HL-60 (cell line): ENCODE measurements at regions not wholly inside any gene's neighbourhood (a gene's known extent, or its start where the extent isn't known, plus 50 kb on each side); places are given as distances from the start of the nearest gene placed in this dataset.

ENCODE experiments used
- DNase-seq, 2 experiments: peaks; one replicate each; pipeline ENCODE4 v3.0.0-alpha.2; 2010 to 2020; ENCODE audit warnings: low read depth in 1 of 2, low spot score in 1 of 2
- H3K27ac ChIP-seq: fragments of 250-450 bp; sonication (Bioruptor Pico); replicated peaks from 2 replicates; pipeline ENCODE4 v1.5.1; 2020; ENCODE audit warnings: mild to moderate bottlenecking, moderate library complexity
- H3K27me3 ChIP-seq: fragments of 250-450 bp; sonication (Bioruptor Pico); 2 replicates; pipeline ENCODE4 v1.5.1; 2021; ENCODE audit warnings: mild to moderate bottlenecking, moderate library complexity; ENCODE audit not compliant: insufficient read depth, poor library complexity, severe bottlenecking
- H3K4me3 ChIP-seq: replicated peaks from 2 replicates; pipeline ENCODE4 v1.5.1; 2011; ENCODE audit warnings: mild to moderate bottlenecking, control low read depth, low read length; ENCODE audit not compliant: insufficient read depth
- GABPA ChIP-seq: IDR thresholded peaks from 2 replicates; pipeline ENCODE4 v1.6.1; 2012; ENCODE audit warnings: low read depth
- POLR2AphosphoS5 ChIP-seq: IDR thresholded peaks from 2 replicates; pipeline ENCODE4 v1.6.1; 2012; ENCODE audit warnings: low read depth
- SPI1 ChIP-seq: IDR thresholded peaks from 2 replicates; pipeline ENCODE4 v1.6.1; 2012; ENCODE audit warnings: low read depth, mild to moderate bottlenecking, borderline replicate concordance
- TF ChIP-seq, protein P1 (sequence below): IDR thresholded peaks from one replicate; pipeline ENCODE4 v1.5.1; 2011; ENCODE audit warnings: low read length, control low read depth, inconsistent platforms; ENCODE audit not compliant: insufficient read depth
- TF ChIP-seq, protein P2 (sequence below): IDR thresholded peaks from 2 replicates; pipeline ENCODE4 v1.6.1; 2012; ENCODE audit warnings: low read depth; ENCODE audit not compliant: insufficient replicate concordance

DNA sequence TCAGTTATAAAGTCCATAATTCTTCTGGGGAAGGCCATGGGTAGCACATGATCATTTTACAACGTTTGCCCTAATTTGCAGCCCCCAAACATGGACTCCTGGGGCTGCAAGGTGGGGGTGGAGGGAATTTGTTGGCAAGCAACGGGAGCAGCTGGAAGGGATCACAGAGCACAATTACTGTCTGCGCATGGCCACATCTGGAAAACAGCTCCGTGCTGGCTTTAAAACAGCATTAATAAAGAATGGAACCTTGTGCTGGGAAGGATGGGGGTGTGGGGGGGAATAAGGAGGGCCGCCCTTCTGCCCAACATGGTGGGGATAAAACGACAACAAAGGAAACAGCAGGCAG, 60.9 kb upstream of the SLC14A2 start:
- Histone ChIP-seq H3K27ac (no peak overlapping the region), H3K4me3 (no peak overlapping the region), H3K27me3 (no peaks in the 10 kb centered on the region)
- DNase-seq = no peak
- TF ChIP-seq SPI1 = no peak
- no peak for TF ChIP-seq GABPA
- TF ChIP-seq, protein P1, sequence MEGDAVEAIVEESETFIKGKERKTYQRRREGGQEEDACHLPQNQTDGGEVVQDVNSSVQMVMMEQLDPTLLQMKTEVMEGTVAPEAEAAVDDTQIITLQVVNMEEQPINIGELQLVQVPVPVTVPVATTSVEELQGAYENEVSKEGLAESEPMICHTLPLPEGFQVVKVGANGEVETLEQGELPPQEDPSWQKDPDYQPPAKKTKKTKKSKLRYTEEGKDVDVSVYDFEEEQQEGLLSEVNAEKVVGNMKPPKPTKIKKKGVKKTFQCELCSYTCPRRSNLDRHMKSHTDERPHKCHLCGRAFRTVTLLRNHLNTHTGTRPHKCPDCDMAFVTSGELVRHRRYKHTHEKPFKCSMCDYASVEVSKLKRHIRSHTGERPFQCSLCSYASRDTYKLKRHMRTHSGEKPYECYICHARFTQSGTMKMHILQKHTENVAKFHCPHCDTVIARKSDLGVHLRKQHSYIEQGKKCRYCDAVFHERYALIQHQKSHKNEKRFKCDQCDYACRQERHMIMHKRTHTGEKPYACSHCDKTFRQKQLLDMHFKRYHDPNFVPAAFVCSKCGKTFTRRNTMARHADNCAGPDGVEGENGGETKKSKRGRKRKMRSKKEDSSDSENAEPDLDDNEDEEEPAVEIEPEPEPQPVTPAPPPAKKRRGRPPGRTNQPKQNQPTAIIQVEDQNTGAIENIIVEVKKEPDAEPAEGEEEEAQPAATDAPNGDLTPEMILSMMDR = no peak
- TF ChIP-seq, protein P2, sequence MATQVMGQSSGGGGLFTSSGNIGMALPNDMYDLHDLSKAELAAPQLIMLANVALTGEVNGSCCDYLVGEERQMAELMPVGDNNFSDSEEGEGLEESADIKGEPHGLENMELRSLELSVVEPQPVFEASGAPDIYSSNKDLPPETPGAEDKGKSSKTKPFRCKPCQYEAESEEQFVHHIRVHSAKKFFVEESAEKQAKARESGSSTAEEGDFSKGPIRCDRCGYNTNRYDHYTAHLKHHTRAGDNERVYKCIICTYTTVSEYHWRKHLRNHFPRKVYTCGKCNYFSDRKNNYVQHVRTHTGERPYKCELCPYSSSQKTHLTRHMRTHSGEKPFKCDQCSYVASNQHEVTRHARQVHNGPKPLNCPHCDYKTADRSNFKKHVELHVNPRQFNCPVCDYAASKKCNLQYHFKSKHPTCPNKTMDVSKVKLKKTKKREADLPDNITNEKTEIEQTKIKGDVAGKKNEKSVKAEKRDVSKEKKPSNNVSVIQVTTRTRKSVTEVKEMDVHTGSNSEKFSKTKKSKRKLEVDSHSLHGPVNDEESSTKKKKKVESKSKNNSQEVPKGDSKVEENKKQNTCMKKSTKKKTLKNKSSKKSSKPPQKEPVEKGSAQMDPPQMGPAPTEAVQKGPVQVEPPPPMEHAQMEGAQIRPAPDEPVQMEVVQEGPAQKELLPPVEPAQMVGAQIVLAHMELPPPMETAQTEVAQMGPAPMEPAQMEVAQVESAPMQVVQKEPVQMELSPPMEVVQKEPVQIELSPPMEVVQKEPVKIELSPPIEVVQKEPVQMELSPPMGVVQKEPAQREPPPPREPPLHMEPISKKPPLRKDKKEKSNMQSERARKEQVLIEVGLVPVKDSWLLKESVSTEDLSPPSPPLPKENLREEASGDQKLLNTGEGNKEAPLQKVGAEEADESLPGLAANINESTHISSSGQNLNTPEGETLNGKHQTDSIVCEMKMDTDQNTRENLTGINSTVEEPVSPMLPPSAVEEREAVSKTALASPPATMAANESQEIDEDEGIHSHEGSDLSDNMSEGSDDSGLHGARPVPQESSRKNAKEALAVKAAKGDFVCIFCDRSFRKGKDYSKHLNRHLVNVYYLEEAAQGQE = no peak
- TF ChIP-seq POLR2AphosphoS5 = no peak

DNA sequence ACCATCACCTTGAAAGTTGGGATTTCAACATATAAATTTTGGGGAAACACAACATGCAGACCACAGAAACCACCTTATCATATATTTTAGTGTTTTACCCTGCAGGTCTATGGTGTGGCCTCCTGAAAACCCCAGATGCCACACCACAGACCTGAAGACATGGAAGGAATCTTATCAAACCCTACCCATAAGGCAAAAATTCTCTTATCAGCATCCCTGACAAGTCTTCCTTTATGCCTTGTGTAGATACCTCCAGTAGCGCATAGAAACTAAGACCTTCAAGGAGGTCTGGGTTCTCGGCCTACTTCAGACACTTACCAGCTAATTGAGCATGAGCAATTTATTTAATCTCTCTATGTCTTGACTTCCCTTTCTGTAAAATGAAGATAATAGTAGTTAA, 59.1 kb upstream of the SLC14A2 start:
- H3K4me3 ChIP-seq = no peak overlapping the region
- no peak overlapping the region for H3K27ac ChIP-seq
- DNase-seq = no peak
- H3K27me3 ChIP-seq = no peaks in the 10 kb centered on the region
- TF ChIP-seq, protein P1 = no peak
- TF ChIP-seq GABPA (no peak), POLR2AphosphoS5 (no peak), SPI1 (no peak)
- TF ChIP-seq, protein P2 = no peak

DNA sequence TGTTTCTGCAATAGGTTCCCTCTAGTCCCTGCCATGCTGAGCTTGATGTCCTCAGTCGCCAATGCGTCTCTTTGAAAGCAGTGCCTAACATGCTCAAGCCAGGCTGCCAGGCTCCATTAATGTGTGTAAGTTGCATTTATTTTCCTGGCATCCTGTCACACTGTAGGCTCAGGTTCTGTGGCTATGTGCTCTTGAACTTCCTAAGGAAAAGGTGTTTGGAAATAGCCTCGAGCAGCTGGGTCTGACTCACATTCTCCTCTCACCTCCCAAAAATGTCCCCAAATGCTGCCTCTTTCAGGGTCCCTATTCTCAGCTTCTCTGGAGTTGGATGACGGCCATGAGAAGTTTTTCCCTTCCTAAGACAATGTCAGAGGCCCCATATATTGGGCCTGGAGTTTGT, 58.0 kb upstream of the SLC14A2 start:
- H3K27ac ChIP-seq = no peak overlapping the region
- H3K27me3 ChIP-seq = no peaks in the 10 kb centered on the region
- no peak for DNase-seq
- TF ChIP-seq, protein P1 = no peak
- H3K4me3 ChIP-seq = no peak overlapping the region

DNA sequence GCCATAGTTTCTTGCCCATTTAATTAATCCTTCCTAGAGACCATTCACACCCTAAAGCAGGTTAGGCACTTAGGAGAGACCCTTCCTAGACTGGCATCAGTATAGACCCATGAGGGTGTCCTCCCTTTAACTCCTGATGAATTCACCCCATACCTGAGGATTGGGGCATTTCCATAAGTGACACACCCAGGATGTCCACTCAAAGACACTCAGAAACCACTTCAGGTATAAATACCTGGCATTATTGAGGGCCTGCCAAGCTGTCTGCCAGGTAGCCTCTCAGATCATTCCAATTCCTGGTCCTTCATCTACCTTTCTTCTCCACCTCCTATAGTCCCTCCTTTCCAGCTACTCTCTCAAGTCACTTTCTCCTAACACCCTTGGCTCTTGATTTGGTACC, 57.5 kb upstream of the SLC14A2 start:
- Histone ChIP-seq H3K27me3 (no peaks in the 10 kb centered on the region), H3K4me3 (no peak overlapping the region)
- TF ChIP-seq, protein P1 = no peak
- TF ChIP-seq, protein P2 = no peak
- TF ChIP-seq POLR2AphosphoS5 (no peak), SPI1 (no peak), GABPA (no peak)

More for the DNA sequence above, 57.5 kb upstream of the SLC14A2 start:
- H3K27ac ChIP-seq = no peak overlapping the region
- DNase-seq = no peak
